ENCODE measurements at regions not wholly inside any gene's neighbourhood (a gene's known extent, or its start where the extent isn't known, plus 50 kb on each side); places are given as distances from the start of the nearest gene placed in this dataset.
"Not testable (repeated sequence)": the region's sequence is repeated elsewhere in the genome, so short reads cannot be mapped to it uniquely, and the experiment has no call there.

DNA sequence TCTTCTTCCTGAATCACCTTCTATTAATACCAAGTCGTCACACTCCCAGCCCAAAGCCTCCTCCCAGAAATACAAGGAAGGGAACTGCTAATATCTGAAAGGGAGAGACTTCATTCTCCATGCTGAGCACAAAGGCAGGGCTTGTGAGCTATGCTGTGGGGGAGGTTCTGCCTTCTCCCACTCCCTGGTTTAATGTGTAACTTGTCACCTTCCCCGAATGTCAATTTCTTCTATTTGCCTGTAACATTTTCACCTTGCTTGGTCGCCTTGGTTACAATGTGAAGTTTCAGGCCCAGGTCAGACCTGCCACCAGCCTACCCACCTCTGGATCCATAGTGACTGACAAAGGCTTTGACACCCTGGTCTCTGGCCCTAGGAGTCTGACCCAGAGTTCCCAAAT lies 82.0 kb upstream of the ESRRB start:
- H3K36me3 ChIP-seq (ENCODE audit: control insufficient read depth, low read length), result no peaks in the 10 kb centered on the region
- no peaks in the 10 kb centered on the region for H3F3A ChIP-seq (ENCODE audit: control insufficient read depth, insufficient read depth)
- no peak for TF ChIP-seq EZH2phosphoT487 (IDR thresholded peaks at IDR 0.05; ENCODE audit: borderline replicate concordance, low read length)
- no peak for TF ChIP-seq CTCF (IDR thresholded peaks at IDR 0.05; ENCODE audit: low read depth, low read length, poor library complexity, severe bottlenecking)
- H3K27ac ChIP-seq (ENCODE audit: low read depth, low read length), result no peak overlapping the region
- H3K4me2 ChIP-seq (ENCODE audit: low read length), result no peak overlapping the region
- H3K4me3 ChIP-seq (ENCODE audit: low read length), result no peak overlapping the region
- no peaks in the 10 kb centered on the region for H3K9me3 ChIP-seq (ENCODE audit: control insufficient read depth, insufficient read depth, low read length)
- no peaks in the 10 kb centered on the region for H3K4me1 ChIP-seq (ENCODE audit: control insufficient read depth, low read length)
- H3K27me3 ChIP-seq (ENCODE audit: control insufficient read depth, low read length), result peaks cover 10% of the 10 kb centered on the region; the same call in 1 of the 2 replicates
- no peaks in the 10 kb centered on the region for H3K9me2 ChIP-seq (replicated peaks; ENCODE audit: control insufficient read depth, low read length)
- H3K79me2 ChIP-seq (ENCODE audit: control insufficient read depth, low read length), result no peaks in the 10 kb centered on the region
- H4K20me1 ChIP-seq (ENCODE audit: control insufficient read depth, insufficient read depth, low read depth, low read length), result no peaks in the 10 kb centered on the region

DNA sequence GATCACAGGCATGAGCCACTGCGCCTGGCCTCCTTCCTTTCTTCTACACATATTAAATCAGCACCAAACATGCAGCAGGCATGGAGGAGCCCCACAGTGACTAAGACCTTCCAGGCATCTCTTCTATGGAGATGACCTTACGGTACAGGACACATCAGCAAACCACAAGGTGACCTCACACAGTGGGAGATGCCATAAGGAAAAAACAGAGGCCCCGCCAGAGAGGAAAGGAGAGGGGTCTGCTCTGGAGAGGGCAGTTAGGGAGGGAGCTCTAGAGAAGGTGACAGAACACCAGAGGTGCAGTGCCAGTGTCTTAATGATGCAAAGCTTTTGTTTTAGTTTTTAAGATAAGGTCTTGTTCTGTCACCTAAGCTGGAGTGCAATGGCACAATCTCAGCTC lies 81.1 kb upstream of the ESRRB start:
- TF ChIP-seq CTCF (IDR thresholded peaks at IDR 0.05; ENCODE audit: low read depth, low read length, poor library complexity, severe bottlenecking) (no peak), EZH2phosphoT487 (IDR thresholded peaks at IDR 0.05; ENCODE audit: borderline replicate concordance, low read length) (no peak)
- no peaks in the 10 kb centered on the region for H3K36me3 ChIP-seq (ENCODE audit: control insufficient read depth, low read length)
- no peak overlapping the region for H3K27ac ChIP-seq (ENCODE audit: low read depth, low read length)
- H3K4me2 ChIP-seq (ENCODE audit: low read length), result no peak overlapping the region
- no peaks in the 10 kb centered on the region for H4K20me1 ChIP-seq (ENCODE audit: control insufficient read depth, insufficient read depth, low read depth, low read length)
- H3K9me2 ChIP-seq (replicated peaks; ENCODE audit: control insufficient read depth, low read length), result no peaks in the 10 kb centered on the region
- H3K27me3 ChIP-seq (ENCODE audit: control insufficient read depth, low read length), result peaks cover 7% of the 10 kb centered on the region; the same call in 1 of the 2 replicates
- no peak overlapping the region for H3K4me3 ChIP-seq (ENCODE audit: low read length)
- H3F3A ChIP-seq (ENCODE audit: control insufficient read depth, insufficient read depth), result no peaks in the 10 kb centered on the region
- H3K4me1 ChIP-seq (ENCODE audit: control insufficient read depth, low read length), result no peaks in the 10 kb centered on the region
- H3K79me2 ChIP-seq (ENCODE audit: control insufficient read depth, low read length), result no peaks in the 10 kb centered on the region
- H3K9me3 ChIP-seq (ENCODE audit: control insufficient read depth, insufficient read depth, low read length), result no peaks in the 10 kb centered on the region

DNA sequence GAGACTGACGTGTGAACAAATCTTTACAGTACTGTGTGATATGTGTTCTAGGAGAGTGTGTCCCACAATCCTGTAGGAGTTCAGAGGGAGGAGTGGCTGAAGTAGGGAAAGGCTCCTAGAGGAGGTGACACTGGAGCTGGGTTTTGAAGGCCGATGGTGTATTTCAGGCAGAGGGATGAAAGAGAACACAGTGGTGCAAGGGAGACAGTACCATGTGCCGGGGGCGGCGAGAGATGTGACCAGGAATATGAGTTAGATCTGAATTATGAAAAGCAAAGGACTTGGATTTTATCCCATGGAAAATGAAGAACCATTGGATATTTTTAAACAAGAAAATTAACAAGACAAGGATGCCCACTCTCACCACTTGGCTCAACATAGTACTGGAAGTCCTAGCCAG lies 77.0 kb upstream of the ESRRB start:
- peaks cover 7% of the 10 kb centered on the region; the same call in 1 of the 2 replicates for H3K27me3 ChIP-seq (ENCODE audit: control insufficient read depth, low read length)
- H3K27ac ChIP-seq (ENCODE audit: low read depth, low read length), result no peak overlapping the region
- no peaks in the 10 kb centered on the region for H4K20me1 ChIP-seq (ENCODE audit: control insufficient read depth, insufficient read depth, low read depth, low read length)
- H3K9me2 ChIP-seq (replicated peaks; ENCODE audit: control insufficient read depth, low read length), result no peaks in the 10 kb centered on the region
- H3K4me2 ChIP-seq (ENCODE audit: low read length), result no peak overlapping the region
- no peak overlapping the region for H3K4me3 ChIP-seq (ENCODE audit: low read length)
- TF ChIP-seq CTCF (IDR thresholded peaks at IDR 0.05; ENCODE audit: low read depth, low read length, poor library complexity, severe bottlenecking) (no peak), EZH2phosphoT487 (IDR thresholded peaks at IDR 0.05; ENCODE audit: borderline replicate concordance, low read length) (no peak)
- no peaks in the 10 kb centered on the region for H3K36me3 ChIP-seq (ENCODE audit: control insufficient read depth, low read length)
- H3K79me2 ChIP-seq (ENCODE audit: control insufficient read depth, low read length), result no peaks in the 10 kb centered on the region
- no peaks in the 10 kb centered on the region for H3K9me3 ChIP-seq (ENCODE audit: control insufficient read depth, insufficient read depth, low read length)
- no peaks in the 10 kb centered on the region for H3F3A ChIP-seq (ENCODE audit: control insufficient read depth, insufficient read depth)
- H3K4me1 ChIP-seq (ENCODE audit: control insufficient read depth, low read length), result no peaks in the 10 kb centered on the region

GRCh38 chr14:76303188-76303587 lies 72.7 kb upstream of the ESRRB start:
- H3K4me2 ChIP-seq (ENCODE audit: low read length); H3K9me3 ChIP-seq (ENCODE audit: control insufficient read depth, insufficient read depth, low read length): not testable (repeated sequence)

More at GRCh38 chr14:76303188-76303587, 72.7 kb upstream of the ESRRB start:
- H3K27me3 ChIP-seq (ENCODE audit: control insufficient read depth, low read length); H3K4me3 ChIP-seq (ENCODE audit: low read length); H3F3A ChIP-seq (ENCODE audit: control insufficient read depth, insufficient read depth); H4K20me1 ChIP-seq (ENCODE audit: control insufficient read depth, insufficient read depth, low read depth, low read length); H3K9me2 ChIP-seq (replicated peaks; ENCODE audit: control insufficient read depth, low read length); H3K27ac ChIP-seq (ENCODE audit: low read depth, low read length); H3K36me3 ChIP-seq (ENCODE audit: control insufficient read depth, low read length); H3K79me2 ChIP-seq (ENCODE audit: control insufficient read depth, low read length); H3K4me1 ChIP-seq (ENCODE audit: control insufficient read depth, low read length): not testable (repeated sequence)
